Astrocyte of the spinal cord (primary cell): ENCODE measurements at regions not wholly inside any gene's neighbourhood (a gene's known extent, or its start where the extent isn't known, plus 50 kb on each side); places are given as distances from the start of the nearest gene placed in this dataset.
A peak's percentile ranks its signal among the peaks of the same experiment; 100 is the strongest.

Experiments used
- DNase-seq: peaks from one replicate; pipeline ENCODE4 v3.0.0; 2011; ENCODE audit warnings: low read depth, low spot score
- H3K4me3 ChIP-seq: 2 replicates; pipeline ENCODE4 v1.5.1; 2011; ENCODE audit warnings: low read depth, mild to moderate bottlenecking, low read length, moderate library complexity
- in situ Hi-C: cut with HindIII; loops from 2 replicates; pipeline ENCODE4 v1.10.0; 2017; ENCODE audit warnings: low sequenced_read_pairs
- TF ChIP-seq, protein P1 (sequence below): IDR thresholded peaks from 2 replicates; pipeline ENCODE4 v1.5.1; 2012; ENCODE audit warnings: low read depth, mild to moderate bottlenecking, low read length, inconsistent platforms

DNA sequence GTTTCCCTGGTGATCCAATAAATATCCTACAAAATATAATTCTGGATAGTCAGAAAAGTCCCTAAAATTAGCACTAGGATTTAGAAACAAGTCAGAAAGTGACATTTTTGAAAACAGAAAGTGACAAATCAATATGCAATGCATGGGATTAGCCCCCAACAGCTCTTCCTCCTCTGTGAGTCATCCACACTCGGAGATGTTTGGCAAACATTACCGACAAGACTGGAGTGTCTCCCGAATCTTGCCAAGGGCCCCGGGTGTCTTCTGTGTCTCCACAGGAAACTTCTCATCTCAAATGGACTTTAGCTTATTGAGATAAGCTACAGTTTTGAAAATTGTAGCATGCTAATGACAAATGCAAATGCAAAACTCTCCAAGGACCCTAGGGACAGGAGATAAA, 398.9 kb upstream of the CCDC196 start:
- peak; percentile 7 for DNase-seq
- H3K4me3 ChIP-seq = no peak overlapping the region
- TF ChIP-seq, protein P1, sequence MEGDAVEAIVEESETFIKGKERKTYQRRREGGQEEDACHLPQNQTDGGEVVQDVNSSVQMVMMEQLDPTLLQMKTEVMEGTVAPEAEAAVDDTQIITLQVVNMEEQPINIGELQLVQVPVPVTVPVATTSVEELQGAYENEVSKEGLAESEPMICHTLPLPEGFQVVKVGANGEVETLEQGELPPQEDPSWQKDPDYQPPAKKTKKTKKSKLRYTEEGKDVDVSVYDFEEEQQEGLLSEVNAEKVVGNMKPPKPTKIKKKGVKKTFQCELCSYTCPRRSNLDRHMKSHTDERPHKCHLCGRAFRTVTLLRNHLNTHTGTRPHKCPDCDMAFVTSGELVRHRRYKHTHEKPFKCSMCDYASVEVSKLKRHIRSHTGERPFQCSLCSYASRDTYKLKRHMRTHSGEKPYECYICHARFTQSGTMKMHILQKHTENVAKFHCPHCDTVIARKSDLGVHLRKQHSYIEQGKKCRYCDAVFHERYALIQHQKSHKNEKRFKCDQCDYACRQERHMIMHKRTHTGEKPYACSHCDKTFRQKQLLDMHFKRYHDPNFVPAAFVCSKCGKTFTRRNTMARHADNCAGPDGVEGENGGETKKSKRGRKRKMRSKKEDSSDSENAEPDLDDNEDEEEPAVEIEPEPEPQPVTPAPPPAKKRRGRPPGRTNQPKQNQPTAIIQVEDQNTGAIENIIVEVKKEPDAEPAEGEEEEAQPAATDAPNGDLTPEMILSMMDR = no peak
- in situ Hi-C loops = no loop called here

DNA sequence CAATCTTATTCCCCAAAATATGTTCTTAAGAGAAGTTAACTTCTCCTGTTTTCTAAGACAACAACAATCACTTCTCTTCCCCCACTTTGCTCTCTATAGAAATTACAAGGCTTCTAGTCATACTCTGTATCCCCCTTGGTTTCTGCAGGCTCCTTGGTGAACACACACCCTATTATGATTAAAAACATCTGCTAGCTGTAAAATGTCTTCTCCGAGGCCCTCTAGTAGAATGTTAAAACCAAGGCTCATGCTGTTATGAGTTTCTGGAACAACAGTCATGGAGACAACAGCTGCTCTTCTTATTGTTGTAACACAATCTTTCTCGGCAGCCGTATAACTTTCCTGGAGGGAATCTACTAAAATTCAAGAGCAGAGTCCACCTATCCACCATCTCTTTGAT, 397.5 kb upstream of the CCDC196 start:
- DNase-seq = no peak
- no peak overlapping the region for H3K4me3 ChIP-seq
- TF ChIP-seq, protein P1 = no peak
- in situ Hi-C loops = no loop called here

DNA sequence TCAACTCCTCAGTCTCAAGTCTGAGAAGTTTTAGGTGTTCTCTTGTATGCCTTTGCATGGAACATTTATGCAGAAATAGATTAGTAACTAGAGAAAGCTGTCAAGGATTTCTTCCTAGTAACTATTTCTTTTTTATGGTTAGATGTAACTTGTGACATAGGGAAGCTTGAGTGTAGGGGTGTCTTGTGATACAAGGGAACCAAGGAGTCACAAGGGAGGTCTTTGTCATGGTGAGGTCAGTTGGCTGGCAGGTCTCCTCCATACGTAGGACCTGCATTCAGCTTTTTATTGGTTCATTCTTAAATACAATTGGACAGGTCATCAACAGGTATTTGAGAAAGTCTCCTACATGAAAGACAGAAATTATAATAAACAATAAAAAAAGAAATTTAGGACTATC, 394.0 kb upstream of the CCDC196 start:
- DNase-seq = no peak
- TF ChIP-seq, protein P1 = no peak
- H3K4me3 ChIP-seq = no peak overlapping the region
- in situ Hi-C loops = no loop called here

DNA sequence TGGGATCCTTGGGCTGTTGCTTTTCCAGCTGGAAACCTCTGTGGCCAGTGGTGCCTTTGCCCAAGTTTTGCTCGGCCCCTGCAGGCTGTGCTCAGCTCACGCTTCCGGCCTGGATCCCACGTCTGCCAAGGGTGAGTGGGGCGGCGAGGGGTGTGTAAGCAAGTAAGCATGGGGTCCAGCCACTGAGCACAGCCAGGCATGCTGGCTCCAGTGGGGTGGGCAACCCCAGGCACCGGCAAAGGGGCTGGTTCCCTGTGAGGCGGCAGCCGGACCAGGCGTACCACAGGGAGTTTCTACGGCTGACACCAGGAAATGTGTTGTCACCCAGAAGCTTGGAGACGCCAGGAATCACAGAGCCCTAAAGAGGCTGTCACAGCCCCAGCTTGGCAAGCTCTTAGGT, 393.4 kb upstream of the CCDC196 start:
- DNase-seq = no peak
- no peak overlapping the region for H3K4me3 ChIP-seq
- TF ChIP-seq, protein P1 = no peak
- in situ Hi-C loops = no loop called here

DNA sequence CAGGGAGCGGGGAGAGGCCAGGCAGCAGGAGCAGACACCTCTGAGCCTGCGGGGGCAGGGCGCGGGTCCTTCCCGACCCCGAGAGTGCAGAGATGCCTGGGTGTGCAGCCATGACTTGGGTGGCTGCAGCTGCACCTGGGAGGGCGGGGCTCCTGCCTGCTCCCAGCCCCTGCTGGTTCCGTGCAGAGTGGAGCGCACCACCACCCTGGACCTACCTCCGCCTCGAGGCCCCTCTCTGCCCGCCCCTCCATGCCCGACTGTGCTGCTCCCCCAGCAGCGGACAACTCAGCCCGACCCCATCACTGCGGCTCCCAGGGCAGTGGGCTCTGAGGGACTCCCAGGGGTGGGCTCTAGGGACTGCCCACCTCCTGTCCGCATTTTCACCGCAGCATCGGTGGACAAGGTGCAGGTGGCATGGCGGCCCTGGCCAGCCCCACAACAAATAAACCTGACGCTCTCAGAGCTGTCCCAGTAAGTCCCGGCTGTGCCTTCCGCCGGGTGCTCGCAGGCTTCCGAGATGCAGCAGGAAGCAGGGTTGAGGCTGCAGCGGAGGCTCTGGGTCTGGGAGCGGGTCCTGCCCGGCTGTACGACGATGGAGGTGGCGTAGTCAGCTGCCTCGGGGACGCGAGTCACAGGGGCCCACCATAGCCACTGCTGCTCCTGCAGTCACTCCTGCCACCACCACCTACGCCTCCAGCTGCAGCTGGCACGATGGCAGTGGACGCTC, 392.0 kb upstream of the CCDC196 start:
- in situ Hi-C loops = no loop called here
- no peak for DNase-seq
- no peak overlapping the region for H3K4me3 ChIP-seq
- TF ChIP-seq, protein P1 = no peak

DNA sequence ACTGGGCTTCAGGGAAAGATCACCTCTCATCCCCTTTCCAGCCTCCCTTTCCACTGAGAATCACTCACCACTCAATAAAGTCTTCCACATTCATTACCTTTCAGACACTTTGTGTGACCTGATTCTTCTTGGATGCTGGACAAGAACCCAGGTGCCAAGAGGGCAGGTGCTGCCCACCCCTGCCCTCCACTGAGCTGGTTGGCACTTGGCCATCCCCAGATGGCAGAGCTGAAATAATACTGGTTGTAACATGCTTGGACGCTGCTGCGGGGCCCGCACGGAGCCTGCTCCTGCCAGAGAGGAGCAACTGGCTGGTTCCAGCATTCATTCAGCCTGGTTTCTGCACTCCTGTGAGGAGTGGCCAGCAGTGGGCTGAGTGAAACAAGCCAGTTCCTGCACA, 386.7 kb upstream of the CCDC196 start:
- TF ChIP-seq, protein P1 = no peak
- no peak for DNase-seq
- in situ Hi-C loops = no loop called here
- no peak overlapping the region for H3K4me3 ChIP-seq
